HG03097 (cell line): ENCODE measurements at regions not wholly inside any gene's neighbourhood (a gene's known extent, or its start where the extent isn't known, plus 50 kb on each side); places are given as distances from the start of the nearest gene placed in this dataset.
"Not testable (repeated sequence)": the region's sequence is repeated elsewhere in the genome, so short reads cannot be mapped to it uniquely, and the experiment has no call there.

Source experiments
- ATAC-seq: cut with Tn5 transposase; IDR thresholded peaks from one replicate; pipeline ENCODE4 v1.9.1; 2021; ENCODE audit not compliant: unreplicated experiment, low FRiP score

GRCh38 chr3:182425926-182426718 is 367.2 kb upstream of the ATP11B start:
- not testable (repeated sequence) for ATAC-seq

GRCh38 chr3:182431972-182432371 is 361.3 kb upstream of the ATP11B start:
- ATAC-seq: not testable (repeated sequence)

GRCh38 chr3:182435860-182436259 is 357.4 kb upstream of the ATP11B start:
- ATAC-seq: no peak

- no peak for ATAC-seq
These were observed 356.8 kb upstream of the ATP11B start for GRCh38 chr3:182436547-182436946.

GRCh38 chr3:182438398-182438797 is 354.9 kb upstream of the ATP11B start:
- no peak for ATAC-seq

GRCh38 chr3:182440101-182440500 is 353.2 kb upstream of the ATP11B start:
- ATAC-seq: no peak

- ATAC-seq: no peak
These were observed 347.7 kb upstream of the ATP11B start for GRCh38 chr3:182445576-182445975.

GRCh38 chr3:182450942-182451787 is 342.1 kb upstream of the ATP11B start:
- ATAC-seq: no peak

GRCh38 chr3:182451871-182452270 is 341.4 kb upstream of the ATP11B start:
- no peak for ATAC-seq

- ATAC-seq: no peak
These were observed 338.3 kb upstream of the ATP11B start for GRCh38 chr3:182455011-182455410.

- no peak for ATAC-seq
These were observed 333.0 kb upstream of the ATP11B start for GRCh38 chr3:182460303-182460702.

GRCh38 chr3:182462152-182462551 is 331.2 kb upstream of the ATP11B start:
- ATAC-seq: no peak

- ATAC-seq: no peak
These were observed 328.7 kb upstream of the ATP11B start for GRCh38 chr3:182464513-182465145.

- no peak for ATAC-seq
These were observed 327.8 kb upstream of the ATP11B start for GRCh38 chr3:182465301-182466185.

GRCh38 chr3:182469086-182469485 is 324.2 kb upstream of the ATP11B start:
- ATAC-seq: no peak

- ATAC-seq: no peak
These were observed 323.1 kb upstream of the ATP11B start for GRCh38 chr3:182470187-182470586.

GRCh38 chr3:182473191-182473710 is 320.1 kb upstream of the ATP11B start:
- no peak for ATAC-seq

- no peak for ATAC-seq
These were observed 314.9 kb upstream of the ATP11B start for GRCh38 chr3:182478369-182478768.

GRCh38 chr3:182479419-182480336 is 313.6 kb upstream of the ATP11B start:
- ATAC-seq: no peak
